ENCODE measurements at regions not wholly inside any gene's neighbourhood (a gene's known extent, or its start where the extent isn't known, plus 50 kb on each side); places are given as distances from the start of the nearest gene placed in this dataset.

DNA sequence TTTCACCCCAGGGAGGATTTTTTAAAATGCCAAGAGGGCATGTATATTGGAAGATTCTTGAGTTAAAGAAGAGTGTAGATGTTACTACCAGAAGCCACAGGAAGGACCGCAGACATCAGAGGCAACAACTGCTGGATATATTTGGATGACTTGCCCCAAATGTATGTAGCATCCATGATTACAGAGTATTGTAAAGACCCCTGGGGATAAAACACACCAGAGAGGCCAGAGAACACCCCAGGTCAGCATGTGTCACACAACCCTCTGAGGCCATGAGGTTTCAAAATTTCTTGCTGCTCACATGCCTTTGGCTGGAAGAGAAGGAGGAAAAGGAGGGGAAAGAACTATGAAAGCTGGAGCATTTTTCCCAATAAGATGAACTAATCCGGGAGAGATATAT is 108.0 kb upstream of the LSM8 start:
- TF ChIP-seq KDM1A (IDR thresholded peaks at IDR 0.05; ENCODE audit: low read depth): no peak
- TF ChIP-seq, protein P1, sequence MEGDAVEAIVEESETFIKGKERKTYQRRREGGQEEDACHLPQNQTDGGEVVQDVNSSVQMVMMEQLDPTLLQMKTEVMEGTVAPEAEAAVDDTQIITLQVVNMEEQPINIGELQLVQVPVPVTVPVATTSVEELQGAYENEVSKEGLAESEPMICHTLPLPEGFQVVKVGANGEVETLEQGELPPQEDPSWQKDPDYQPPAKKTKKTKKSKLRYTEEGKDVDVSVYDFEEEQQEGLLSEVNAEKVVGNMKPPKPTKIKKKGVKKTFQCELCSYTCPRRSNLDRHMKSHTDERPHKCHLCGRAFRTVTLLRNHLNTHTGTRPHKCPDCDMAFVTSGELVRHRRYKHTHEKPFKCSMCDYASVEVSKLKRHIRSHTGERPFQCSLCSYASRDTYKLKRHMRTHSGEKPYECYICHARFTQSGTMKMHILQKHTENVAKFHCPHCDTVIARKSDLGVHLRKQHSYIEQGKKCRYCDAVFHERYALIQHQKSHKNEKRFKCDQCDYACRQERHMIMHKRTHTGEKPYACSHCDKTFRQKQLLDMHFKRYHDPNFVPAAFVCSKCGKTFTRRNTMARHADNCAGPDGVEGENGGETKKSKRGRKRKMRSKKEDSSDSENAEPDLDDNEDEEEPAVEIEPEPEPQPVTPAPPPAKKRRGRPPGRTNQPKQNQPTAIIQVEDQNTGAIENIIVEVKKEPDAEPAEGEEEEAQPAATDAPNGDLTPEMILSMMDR (IDR thresholded peaks at IDR 0.05): no peak
- TF ChIP-seq NFE2L2 (conservative IDR thresholded peaks at IDR 0.05; ENCODE audit: low read length): no peak
- TF ChIP-seq JUNB (IDR thresholded peaks at IDR 0.05): no peak
- no peak for TF ChIP-seq RFX5 (IDR thresholded peaks at IDR 0.05)
- TF ChIP-seq REST (IDR thresholded peaks at IDR 0.05): no peak
- TF ChIP-seq BHLHE40 (IDR thresholded peaks at IDR 0.05; ENCODE audit: low read depth, low read length): no peak
- TF ChIP-seq, protein P2, sequence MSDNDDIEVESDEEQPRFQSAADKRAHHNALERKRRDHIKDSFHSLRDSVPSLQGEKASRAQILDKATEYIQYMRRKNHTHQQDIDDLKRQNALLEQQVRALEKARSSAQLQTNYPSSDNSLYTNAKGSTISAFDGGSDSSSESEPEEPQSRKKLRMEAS (IDR thresholded peaks at IDR 0.05): no peak
- no peak for TF ChIP-seq POLR2AphosphoS2 (conservative IDR thresholded peaks at IDR 0.05; ENCODE audit: low read length)
- TF ChIP-seq POLR2A (IDR thresholded peaks at IDR 0.05; ENCODE audit: low read length): no peak
- TF ChIP-seq NR3C1 (IDR thresholded peaks at IDR 0.05): no peak

Data from A549 (cell line).